ENCODE measurements at regions not wholly inside any gene's neighbourhood (a gene's known extent, or its start where the extent isn't known, plus 50 kb on each side); places are given as distances from the start of the nearest gene placed in this dataset.

GRCh38 chr5:3103262-3103811 lies 351.9 kb upstream of the IRX2 start:
- TF ChIP-seq POLR2A (IDR thresholded peaks at IDR 0.05) = no peak
- TF ChIP-seq CTCF (IDR thresholded peaks at IDR 0.05) = no peak
